ENCODE measurements at regions not wholly inside any gene's neighbourhood (a gene's known extent, or its start where the extent isn't known, plus 50 kb on each side); places are given as distances from the start of the nearest gene placed in this dataset.

DNA sequence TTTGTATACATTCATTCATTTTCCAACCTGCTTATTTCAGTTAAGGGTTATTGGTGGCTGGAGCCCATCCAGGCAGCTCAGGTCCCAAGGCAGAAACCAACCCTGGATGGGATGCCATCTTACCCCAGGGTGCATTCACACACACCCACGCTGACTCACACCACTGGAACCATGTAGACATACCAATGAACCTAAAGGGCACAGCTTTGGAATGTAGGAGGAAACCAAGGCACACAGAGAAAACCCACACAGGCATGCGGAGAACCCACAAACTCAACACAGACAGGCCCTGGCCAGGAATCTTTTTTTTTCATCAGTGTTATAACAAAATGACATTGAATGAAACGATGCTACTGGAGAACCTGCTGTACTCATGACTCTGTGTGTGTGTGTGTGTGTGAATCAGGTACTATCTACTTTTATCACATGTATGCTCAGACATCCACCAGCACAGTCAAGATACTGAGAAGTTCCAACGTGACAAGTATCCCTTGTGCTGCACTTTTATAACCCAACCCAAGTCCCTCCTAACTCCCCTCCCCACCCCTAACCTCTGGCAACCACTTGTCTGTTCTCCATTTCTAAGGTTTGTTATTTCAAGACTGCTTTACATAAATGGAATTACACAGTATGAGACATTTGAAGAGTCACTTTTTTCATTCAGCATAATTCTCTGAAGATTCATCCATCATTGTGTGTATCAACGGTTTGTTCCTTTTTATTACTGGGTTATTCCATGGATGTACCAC is 286.8 kb upstream of the PLD5 start:
- no peak for TF ChIP-seq CBX1 (IDR thresholded peaks at IDR 0.05; ENCODE audit: low read depth)
- no peak for TF ChIP-seq TEAD4 (IDR thresholded peaks at IDR 0.05; ENCODE audit: low read length)
- no peak for TF ChIP-seq TEAD4 (CRISPR knock-in tag; IDR thresholded peaks at IDR 0.05; ENCODE audit: borderline replicate concordance)
- TF ChIP-seq, protein P1, sequence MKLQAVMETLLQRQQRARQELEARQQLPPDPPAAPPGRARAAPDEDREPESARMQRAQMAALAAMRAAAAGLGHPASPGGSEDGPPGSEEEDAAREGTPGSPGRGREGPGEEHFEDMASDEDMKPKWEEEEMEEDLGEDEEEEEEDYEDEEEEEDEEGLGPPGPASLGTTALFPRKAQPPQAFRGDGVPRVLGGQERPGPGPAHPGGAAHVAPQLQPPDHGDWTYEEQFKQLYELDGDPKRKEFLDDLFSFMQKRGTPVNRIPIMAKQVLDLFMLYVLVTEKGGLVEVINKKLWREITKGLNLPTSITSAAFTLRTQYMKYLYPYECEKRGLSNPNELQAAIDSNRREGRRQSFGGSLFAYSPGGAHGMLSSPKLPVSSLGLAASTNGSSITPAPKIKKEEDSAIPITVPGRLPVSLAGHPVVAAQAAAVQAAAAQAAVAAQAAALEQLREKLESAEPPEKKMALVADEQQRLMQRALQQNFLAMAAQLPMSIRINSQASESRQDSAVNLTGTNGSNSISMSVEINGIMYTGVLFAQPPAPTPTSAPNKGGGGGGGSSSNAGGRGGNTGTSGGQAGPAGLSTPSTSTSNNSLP (IDR thresholded peaks at IDR 0.05; ENCODE audit: borderline replicate concordance, low read depth, low read length): no peak
- TF ChIP-seq, protein P2, sequence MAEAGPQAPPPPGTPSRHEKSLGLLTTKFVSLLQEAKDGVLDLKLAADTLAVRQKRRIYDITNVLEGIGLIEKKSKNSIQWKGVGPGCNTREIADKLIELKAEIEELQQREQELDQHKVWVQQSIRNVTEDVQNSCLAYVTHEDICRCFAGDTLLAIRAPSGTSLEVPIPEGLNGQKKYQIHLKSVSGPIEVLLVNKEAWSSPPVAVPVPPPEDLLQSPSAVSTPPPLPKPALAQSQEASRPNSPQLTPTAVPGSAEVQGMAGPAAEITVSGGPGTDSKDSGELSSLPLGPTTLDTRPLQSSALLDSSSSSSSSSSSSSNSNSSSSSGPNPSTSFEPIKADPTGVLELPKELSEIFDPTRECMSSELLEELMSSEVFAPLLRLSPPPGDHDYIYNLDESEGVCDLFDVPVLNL (CRISPR knock-in tag; IDR thresholded peaks at IDR 0.05; ENCODE audit: low read depth): no peak
- TF ChIP-seq SRF (CRISPR knock-in tag; IDR thresholded peaks at IDR 0.05): no peak
- TF ChIP-seq SIN3A (IDR thresholded peaks at IDR 0.05; ENCODE audit: borderline replicate concordance in 2 of 2, control insufficient read depth in 1 of 2, low read depth in 2 of 2, low read length in 2 of 2): no peak
- TF ChIP-seq SMARCB1 (IDR thresholded peaks at IDR 0.05; ENCODE audit: insufficient read length, low read depth): no peak
- TF ChIP-seq MTA1 (IDR thresholded peaks at IDR 0.05; ENCODE audit: borderline replicate concordance): no peak
- no peak for TF ChIP-seq RAD21 (CRISPR knock-in tag; conservative IDR thresholded peaks at IDR 0.05 in 1 of 2, IDR thresholded peaks at IDR 0.05 in 1 of 2)
- TF ChIP-seq, protein P3, sequence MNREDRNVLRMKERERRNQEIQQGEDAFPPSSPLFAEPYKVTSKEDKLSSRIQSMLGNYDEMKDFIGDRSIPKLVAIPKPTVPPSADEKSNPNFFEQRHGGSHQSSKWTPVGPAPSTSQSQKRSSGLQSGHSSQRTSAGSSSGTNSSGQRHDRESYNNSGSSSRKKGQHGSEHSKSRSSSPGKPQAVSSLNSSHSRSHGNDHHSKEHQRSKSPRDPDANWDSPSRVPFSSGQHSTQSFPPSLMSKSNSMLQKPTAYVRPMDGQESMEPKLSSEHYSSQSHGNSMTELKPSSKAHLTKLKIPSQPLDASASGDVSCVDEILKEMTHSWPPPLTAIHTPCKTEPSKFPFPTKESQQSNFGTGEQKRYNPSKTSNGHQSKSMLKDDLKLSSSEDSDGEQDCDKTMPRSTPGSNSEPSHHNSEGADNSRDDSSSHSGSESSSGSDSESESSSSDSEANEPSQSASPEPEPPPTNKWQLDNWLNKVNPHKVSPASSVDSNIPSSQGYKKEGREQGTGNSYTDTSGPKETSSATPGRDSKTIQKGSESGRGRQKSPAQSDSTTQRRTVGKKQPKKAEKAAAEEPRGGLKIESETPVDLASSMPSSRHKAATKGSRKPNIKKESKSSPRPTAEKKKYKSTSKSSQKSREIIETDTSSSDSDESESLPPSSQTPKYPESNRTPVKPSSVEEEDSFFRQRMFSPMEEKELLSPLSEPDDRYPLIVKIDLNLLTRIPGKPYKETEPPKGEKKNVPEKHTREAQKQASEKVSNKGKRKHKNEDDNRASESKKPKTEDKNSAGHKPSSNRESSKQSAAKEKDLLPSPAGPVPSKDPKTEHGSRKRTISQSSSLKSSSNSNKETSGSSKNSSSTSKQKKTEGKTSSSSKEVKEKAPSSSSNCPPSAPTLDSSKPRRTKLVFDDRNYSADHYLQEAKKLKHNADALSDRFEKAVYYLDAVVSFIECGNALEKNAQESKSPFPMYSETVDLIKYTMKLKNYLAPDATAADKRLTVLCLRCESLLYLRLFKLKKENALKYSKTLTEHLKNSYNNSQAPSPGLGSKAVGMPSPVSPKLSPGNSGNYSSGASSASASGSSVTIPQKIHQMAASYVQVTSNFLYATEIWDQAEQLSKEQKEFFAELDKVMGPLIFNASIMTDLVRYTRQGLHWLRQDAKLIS (CRISPR knock-in tag; IDR thresholded peaks at IDR 0.05): no peak
- no peak for TF ChIP-seq RCOR1 (IDR thresholded peaks at IDR 0.05; ENCODE audit: borderline replicate concordance in 1 of 2, low read depth in 2 of 2, low read length in 2 of 2)
- TF ChIP-seq FOS (IDR thresholded peaks at IDR 0.05; ENCODE audit: extremely low read depth, insufficient read length): no peak

Measured in K562 (cell line).